T47D (cell line): ENCODE measurements at regions not wholly inside any gene's neighbourhood (a gene's known extent, or its start where the extent isn't known, plus 50 kb on each side); places are given as distances from the start of the nearest gene placed in this dataset.

Source experiments
- DNase-seq, 2 experiments: peaks; one replicate each; pipeline versions ENCODE4 v3.0.0 to v3.0.0-alpha.2; 2011 to 2012; ENCODE audit warnings: low read depth in 1 of 2, low spot score in 1 of 2
- JUND ChIP-seq: IDR thresholded peaks from 2 replicates; pipeline ENCODE4 v1.6.1; 2012; ENCODE audit warnings: low read depth
- in situ Hi-C: cut with HindIII; loops from 2 replicates; pipeline ENCODE4 v1.10.0; 2016; ENCODE audit warnings: low sequenced_read_pairs, low pct_unique_long_range_greater_than_20kb

- no peak for DNase-seq
- in situ Hi-C loops, result no loop called here
- no peak for TF ChIP-seq JUND
These were observed 63.4 kb downstream of the PABIR2 start for GRCh38 chrX:134733591-134733990.

DNA sequence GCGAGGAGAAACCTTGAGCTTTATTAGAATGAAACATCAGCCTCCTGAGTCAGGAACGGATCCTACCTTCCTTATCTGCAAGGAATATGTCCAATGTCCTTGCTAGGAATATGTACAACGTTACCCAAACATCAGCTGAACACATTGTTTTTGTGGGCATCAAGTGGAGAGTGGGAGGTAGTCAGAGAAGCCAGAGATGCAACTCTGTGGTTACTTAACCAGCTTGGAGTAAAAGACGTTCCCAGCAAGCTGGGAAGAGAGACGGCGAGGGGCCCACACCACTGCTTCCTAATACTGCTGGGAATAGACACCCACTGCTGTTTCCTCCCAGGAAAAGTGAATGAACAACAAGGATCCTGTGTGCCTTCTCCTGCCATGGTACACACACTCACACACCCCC, 64.3 kb downstream of the PABIR2 start:
- DNase-seq, result no peak
- TF ChIP-seq JUND, result no peak
- in situ Hi-C loops, result no loop called here

GRCh38 chrX:134732152-134732551, 64.9 kb downstream of the PABIR2 start:
- in situ Hi-C loops, result no loop called here
- TF ChIP-seq JUND, result no peak
- no peak for DNase-seq

DNA sequence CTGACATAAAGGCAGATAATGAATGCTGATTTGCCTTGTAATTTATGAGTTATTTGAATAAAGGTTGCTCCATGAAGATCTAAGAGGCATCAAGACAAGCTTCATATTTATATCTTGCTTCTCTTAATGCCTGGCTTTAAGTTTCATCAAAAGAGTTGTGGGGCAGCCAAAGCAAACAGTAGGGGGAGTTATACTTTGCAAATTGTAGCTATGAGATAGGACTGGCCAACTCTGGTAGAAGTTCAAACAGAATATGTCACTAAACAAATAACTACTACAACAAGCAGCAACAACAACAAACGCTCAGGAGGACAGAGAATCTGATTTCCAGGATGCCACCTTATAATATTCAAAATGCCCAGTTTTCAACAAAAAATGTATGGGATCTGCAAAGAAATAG, 69.1 kb upstream of the PLAC1 start:
- TF ChIP-seq JUND, result no peak
- in situ Hi-C loops, result no loop called here
- DNase-seq, result peak in 1 of 2 experiments; percentile 11

DNA sequence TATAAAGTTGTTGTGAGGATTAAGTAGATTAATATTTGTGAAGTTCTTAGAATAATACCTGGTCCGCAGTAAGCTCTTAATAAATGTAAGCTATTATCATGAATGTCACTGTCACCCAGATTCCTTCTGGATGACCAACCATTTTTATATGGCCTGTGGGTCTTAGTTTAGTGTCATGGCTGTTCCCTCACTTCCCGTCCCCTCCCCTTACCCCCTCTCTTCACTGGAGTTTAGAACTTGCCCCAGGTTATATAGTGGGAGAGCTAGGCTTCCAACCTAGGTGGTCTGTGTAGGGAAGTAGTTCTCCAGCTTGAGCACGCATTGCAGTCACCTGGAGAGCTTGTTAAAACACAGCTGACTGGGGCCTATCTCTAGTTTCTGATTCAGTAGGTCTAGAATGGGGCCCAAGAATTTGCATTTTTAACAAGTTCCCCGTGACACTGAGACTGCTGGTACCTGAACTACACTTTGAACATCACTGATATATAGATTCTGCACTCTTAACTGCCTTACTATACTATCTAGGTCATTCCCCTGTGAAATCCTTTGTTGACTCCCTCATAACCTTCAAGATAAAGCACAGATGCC, 66.9 kb upstream of the PLAC1 start:
- in situ Hi-C loops, result no loop called here
- TF ChIP-seq JUND, result no peak
- no peak for DNase-seq

DNA sequence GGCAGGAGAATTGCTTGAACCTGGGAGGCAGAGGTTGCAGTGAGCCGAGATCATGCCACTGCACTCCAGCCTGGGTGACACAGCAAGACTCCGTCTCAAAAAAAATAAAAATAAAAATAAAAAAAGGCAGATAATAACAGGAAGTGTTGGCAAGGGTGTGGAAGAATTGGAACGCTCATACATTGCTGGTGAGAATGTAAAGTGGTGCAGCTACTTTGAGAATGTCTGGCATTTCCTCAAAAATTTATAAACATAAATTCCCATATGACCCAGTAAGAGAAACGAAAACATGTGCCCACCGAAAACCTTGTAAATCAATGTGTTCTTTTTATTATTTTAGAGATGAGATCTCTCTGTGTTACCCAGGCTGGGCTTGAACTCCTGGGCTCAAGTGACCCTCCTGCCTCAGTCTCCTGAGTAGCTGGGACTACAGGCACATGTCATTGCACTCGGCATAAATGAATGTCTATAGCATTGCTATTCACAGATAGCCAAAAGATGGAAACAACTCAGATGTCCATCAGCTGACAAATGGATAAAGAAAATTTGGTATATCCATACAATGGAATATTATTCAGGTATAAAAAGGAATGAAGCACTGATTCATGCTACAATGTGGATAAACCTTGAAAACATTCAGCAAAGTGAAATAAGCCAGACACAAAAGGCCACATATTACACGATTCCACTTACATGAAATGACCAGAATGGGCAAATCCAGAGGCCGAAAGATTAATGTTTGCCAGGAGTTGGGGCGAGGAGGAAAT, 63.7 kb upstream of the PLAC1 start:
- in situ Hi-C loops, result no loop called here
- no peak for TF ChIP-seq JUND
- DNase-seq, result no peak

- no peak for DNase-seq
- in situ Hi-C loops, result no loop called here
These were observed 60.7 kb upstream of the PLAC1 start for GRCh38 chrX:134718966-134719317.

GRCh38 chrX:134718105-134718965, 60.1 kb upstream of the PLAC1 start:
- peak; percentile 11 to 81 for DNase-seq

More at GRCh38 chrX:134718966-134719317, 60.7 kb upstream of the PLAC1 start:
- no peak for TF ChIP-seq JUND

GRCh38 chrX:134717698-134718097, 59.4 kb upstream of the PLAC1 start:
- DNase-seq, result no peak
- in situ Hi-C loops, result no loop called here
- TF ChIP-seq JUND, result no peak

More at GRCh38 chrX:134718105-134718965, 60.1 kb upstream of the PLAC1 start:
- peak; percentile 44; the same call in 1 of the 2 replicates for TF ChIP-seq JUND
- in situ Hi-C loops, result no loop called here

- in situ Hi-C loops, result no loop called here
- no peak for DNase-seq
- TF ChIP-seq JUND, result no peak
These were observed 58.3 kb upstream of the PLAC1 start for GRCh38 chrX:134716620-134717012.

DNA sequence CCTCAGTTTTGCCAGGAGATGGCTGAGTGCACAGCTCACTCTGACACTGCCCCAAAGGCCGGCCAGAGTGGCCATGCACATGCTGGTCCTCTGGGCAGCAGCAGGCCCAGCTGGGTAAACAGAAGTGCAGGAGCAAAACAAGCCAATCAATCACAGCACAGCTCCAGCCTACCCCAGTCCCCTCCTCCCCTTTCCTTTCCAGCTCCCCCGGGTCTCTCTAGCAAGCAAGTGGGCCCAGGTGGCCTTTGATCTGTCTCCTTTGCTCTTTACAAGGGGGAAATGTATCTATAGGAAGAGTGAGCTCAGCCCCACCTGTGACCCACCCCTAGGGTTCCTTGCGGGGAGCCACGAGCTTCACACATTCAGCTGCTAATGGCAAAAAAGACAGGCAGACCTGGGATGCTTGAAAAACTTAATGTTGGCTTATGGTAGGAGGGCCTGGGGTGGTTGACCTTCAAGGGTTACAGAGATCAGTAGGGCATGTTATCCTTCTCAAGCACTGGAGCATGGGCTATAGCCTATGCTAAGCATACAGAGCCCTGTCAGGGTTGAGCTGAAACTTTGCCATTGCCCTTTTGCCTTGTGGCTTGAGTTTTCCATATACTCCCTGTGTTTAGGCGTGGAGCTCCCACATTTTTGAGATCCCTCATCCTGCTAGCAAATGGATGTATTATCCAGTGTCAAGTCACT, 57.8 kb upstream of the PLAC1 start:
- no peak for TF ChIP-seq JUND
- no peak for DNase-seq
- in situ Hi-C loops, result no loop called here

DNA sequence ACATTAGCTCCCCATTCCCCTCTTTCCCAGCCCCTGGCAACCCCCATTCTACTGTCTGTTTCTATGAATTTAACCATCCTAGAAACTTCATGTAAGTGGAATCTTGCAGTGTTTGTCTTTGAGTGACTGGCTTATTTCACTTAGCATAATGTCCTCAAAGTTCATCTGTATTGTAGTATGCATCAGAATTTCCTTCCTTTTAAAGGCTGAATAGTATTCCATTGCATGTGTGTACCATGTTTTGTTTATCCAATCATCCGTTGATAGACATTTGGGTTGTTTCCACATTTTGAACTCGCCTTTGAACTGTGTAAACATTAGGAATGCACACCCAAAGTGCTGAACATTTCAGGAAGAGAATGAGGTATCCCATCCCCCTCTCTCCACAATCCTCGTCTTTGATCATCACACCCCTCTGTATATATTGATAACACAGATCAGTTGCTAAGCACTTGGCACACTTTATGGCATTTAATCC, 56.4 kb upstream of the PLAC1 start:
- no peak for DNase-seq
- in situ Hi-C loops, result no loop called here
- TF ChIP-seq JUND, result no peak
